ENCODE measurements at regions not wholly inside any gene's neighbourhood (a gene's known extent, or its start where the extent isn't known, plus 50 kb on each side); places are given as distances from the start of the nearest gene placed in this dataset.

DNA sequence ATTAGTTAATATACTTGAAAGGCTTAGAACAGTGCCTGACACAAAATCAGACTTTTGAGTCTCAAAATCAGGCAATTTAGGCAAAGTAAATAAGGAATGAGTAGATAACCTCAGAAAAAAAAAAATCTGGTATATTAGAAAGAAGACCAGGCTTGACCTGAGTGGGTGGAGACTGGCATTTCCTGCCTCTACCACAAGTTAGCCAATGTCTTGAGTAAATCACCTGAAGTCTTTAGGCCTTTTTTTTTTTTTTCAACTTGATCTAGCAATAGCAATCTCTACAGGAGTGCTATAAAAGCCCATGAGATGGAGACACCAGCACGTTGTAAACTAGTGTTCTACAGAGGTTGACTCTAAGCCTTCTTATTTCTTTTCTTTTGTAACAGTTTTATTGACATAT is 104.2 kb upstream of the RASEF start:
- Histone ChIP-seq H3K9me3 (replicated peaks in 1 of 11) (peaks cover 5 to 24% (median 16%) of the 10 kb centered on the region in 11 experiments; a peak in 17 of 22 replicates), H4K20me1 (no peaks in the 10 kb centered on the region), H3K27me3 (no peaks in the 10 kb centered on the region), H3K9ac (no peak overlapping the region), H3K4me1 (peaks cover 7 to 37% (median 25%) of the 10 kb centered on the region in 10 experiments; a peak in 19 of 20 replicates), H3K4me3 (no peak overlapping the region), H3K36me3 (no peaks in the 10 kb centered on the region), H3K4me2 (peak overlapping the region in 10 of 11 experiments; percentile 5 to 43 (median 24); a peak in 11 of 22 replicates), H3K27ac (peak overlapping the region in 2 of 11 experiments; percentile 9 to 13; a peak in 1 of 22 replicates)
- TF ChIP-seq Cebpa-rat (IDR thresholded peaks at IDR 0.05) = no peak

- TF ChIP-seq Cebpa-rat (IDR thresholded peaks at IDR 0.05) = no peak
- Histone ChIP-seq H4K20me1 (no peaks in the 10 kb centered on the region), H3K9me3 (replicated peaks in 1 of 11) (peaks cover 11 to 30% (median 23%) of the 10 kb centered on the region in 11 experiments), H3K27ac (peak overlapping the region in 2 of 11 experiments; percentile 9 to 13; a peak in 2 of 22 replicates), H3K27me3 (no peaks in the 10 kb centered on the region), H3K4me2 (peak overlapping the region in 9 of 11 experiments; percentile 5 to 43 (median 27); a peak in 11 of 22 replicates), H3K4me1 (peaks cover 7 to 37% (median 25%) of the 10 kb centered on the region in 10 experiments; a peak in 19 of 20 replicates), H3K9ac (no peak overlapping the region), H3K4me3 (no peak overlapping the region), H3K36me3 (no peaks in the 10 kb centered on the region)
Measured at GRCh38 chr9:83166372-83166771, 103.4 kb upstream of the RASEF start.

DNA sequence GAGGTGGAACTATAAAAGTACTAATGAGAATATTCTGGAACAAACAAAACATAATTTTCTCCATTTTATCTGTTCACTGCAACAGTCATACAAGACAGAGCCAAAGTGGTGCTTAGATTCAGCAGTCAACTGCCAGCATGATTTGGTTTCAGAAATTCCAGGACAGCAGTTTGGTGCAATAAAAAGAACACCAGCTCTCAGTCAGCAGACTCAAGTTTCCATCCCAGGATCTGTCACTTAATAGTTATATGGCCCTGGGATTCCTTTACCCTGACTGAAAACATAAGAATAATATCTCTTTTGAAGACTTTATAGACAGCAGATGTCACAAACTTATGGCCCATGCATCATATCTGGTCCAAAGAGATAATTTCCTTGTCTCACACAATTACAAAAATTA is 92.8 kb upstream of the RASEF start:
- Histone ChIP-seq H3K27ac (no peak overlapping the region), H3K9me3 (replicated peaks in 1 of 11) (peaks cover 6 to 12% (median 12%) of the 10 kb centered on the region in 11 experiments; a peak in 21 of 22 replicates), H3K4me2 (no peak overlapping the region), H3K27me3 (no peaks in the 10 kb centered on the region), H3K4me1 (no peaks in the 10 kb centered on the region), H3K9ac (no peak overlapping the region), H4K20me1 (no peaks in the 10 kb centered on the region), H3K36me3 (no peaks in the 10 kb centered on the region), H3K4me3 (no peak overlapping the region)
- TF ChIP-seq Cebpa-rat (IDR thresholded peaks at IDR 0.05) = no peak

DNA sequence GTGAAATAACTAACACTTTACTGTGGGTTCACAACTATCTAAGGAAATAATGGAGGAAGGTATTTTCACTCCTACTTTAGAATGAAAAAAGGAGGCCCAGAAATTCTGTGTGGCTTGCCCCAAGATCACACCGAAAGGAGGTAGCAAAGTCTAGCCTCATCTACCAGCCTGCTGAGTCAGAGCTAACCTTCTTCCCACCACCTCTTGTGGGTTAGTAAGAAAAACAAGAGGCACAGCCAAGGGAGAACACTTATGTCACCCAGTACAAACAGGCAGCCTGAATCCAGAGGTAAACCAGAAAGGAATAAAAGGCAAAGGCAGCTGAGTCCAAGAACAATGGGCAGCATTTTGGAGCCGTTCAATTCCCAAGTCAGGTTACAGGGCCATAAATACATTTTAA is 91.9 kb upstream of the RASEF start:
- H3K36me3 ChIP-seq = no peaks in the 10 kb centered on the region
- no peak overlapping the region for H3K9ac ChIP-seq
- H4K20me1 ChIP-seq = no peaks in the 10 kb centered on the region
- no peaks in the 10 kb centered on the region for H3K4me1 ChIP-seq
- no peaks in the 10 kb centered on the region for H3K27me3 ChIP-seq
- H3K4me3 ChIP-seq = no peak overlapping the region
- H3K9me3 ChIP-seq (replicated peaks in 1 of 11) = peaks cover 0 to 3% (median 3%) of the 10 kb centered on the region in 11 experiments; a peak in 8 of 22 replicates
- H3K27ac ChIP-seq = no peak overlapping the region
- H3K4me2 ChIP-seq = no peak overlapping the region
- TF ChIP-seq Cebpa-rat (IDR thresholded peaks at IDR 0.05) = no peak

- no peak for TF ChIP-seq Cebpa-rat (IDR thresholded peaks at IDR 0.05)
- Histone ChIP-seq H3K4me1 (no peaks in the 10 kb centered on the region), H3K36me3 (no peaks in the 10 kb centered on the region), H3K4me2 (no peak overlapping the region), H3K9ac (no peak overlapping the region), H3K27me3 (no peaks in the 10 kb centered on the region), H3K4me3 (no peak overlapping the region), H4K20me1 (no peaks in the 10 kb centered on the region), H3K9me3 (replicated peaks in 1 of 11) (no peaks in the 10 kb centered on the region), H3K27ac (no peak overlapping the region)
Measured at GRCh38 chr9:83154087-83154736, 91.3 kb upstream of the RASEF start.

DNA sequence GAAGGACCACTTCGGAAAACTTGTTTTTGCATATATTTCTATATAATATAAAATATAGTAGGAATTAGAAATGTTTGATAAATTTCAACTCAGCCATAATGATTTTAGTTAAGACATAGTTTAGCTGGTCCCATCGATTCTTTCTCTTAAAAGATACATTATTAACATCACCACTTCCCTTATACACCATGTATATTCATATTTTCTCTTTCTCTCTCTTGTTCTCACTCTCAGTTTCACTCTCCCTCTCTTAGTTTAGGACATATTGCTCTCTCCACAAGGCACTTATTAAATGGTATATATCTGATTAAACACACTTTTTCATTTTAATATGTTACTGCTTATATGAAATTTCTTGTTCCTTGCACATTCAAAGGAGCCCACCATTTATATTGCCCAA is 90.1 kb upstream of the RASEF start:
- H3K36me3 ChIP-seq = no peaks in the 10 kb centered on the region
- H3K4me1 ChIP-seq = no peaks in the 10 kb centered on the region
- H4K20me1 ChIP-seq = no peaks in the 10 kb centered on the region
- H3K27me3 ChIP-seq = no peaks in the 10 kb centered on the region
- no peak overlapping the region for H3K4me3 ChIP-seq
- H3K27ac ChIP-seq = no peak overlapping the region
- 0 out of 22 replicates have a peak, but pooled peaks cover 0 to 3% (median 0%) of the 10 kb centered on the region in 11 experiments for H3K9me3 ChIP-seq (replicated peaks in 1 of 11)
- H3K4me2 ChIP-seq = no peak overlapping the region
- TF ChIP-seq Cebpa-rat (IDR thresholded peaks at IDR 0.05) = no peak
- no peak overlapping the region for H3K9ac ChIP-seq

DNA sequence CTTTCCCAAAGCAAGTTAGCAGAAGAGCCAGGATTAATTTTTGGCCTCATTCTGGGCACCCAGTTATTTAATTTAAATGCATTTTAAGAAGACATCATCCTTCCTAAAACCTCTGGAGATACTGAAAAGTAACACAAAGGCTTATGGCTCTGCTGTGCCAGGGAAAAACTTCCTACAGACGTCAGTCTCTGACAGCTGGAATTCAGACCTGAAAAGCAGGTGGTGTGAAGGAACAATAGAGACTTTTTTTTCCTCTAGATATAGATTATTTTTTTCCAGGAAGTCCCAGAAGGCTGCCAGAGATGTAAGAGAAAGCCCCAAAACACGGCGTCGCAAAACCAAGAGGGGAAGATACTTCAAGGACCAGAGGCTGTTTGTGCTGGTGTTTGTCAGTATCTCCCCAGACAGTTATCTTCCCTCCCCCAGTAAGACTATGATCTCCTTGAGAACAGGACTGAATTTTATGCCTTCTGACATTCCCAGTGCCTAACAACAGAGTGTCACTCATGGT is 88.7 kb upstream of the RASEF start:
- H3K4me2 ChIP-seq = no peak overlapping the region
- no peaks in the 10 kb centered on the region for H3K27me3 ChIP-seq
- H3K9me3 ChIP-seq (replicated peaks in 1 of 11) = peaks cover 0 to 11% (median 3%) of the 10 kb centered on the region in 11 experiments; a peak in 5 of 22 replicates
- H4K20me1 ChIP-seq = no peaks in the 10 kb centered on the region
- H3K4me1 ChIP-seq = no peaks in the 10 kb centered on the region
- no peak for TF ChIP-seq Cebpa-rat (IDR thresholded peaks at IDR 0.05)
- no peaks in the 10 kb centered on the region for H3K36me3 ChIP-seq
- no peak overlapping the region for H3K4me3 ChIP-seq
- no peak overlapping the region for H3K27ac ChIP-seq
- no peak overlapping the region for H3K9ac ChIP-seq

- Histone ChIP-seq H4K20me1 (no peaks in the 10 kb centered on the region), H3K4me1 (no peaks in the 10 kb centered on the region), H3K4me3 (no peak overlapping the region), H3K27ac (no peak overlapping the region), H3K27me3 (no peaks in the 10 kb centered on the region), H3K9me3 (replicated peaks in 1 of 11) (peaks cover 0 to 11% (median 3%) of the 10 kb centered on the region in 11 experiments; a peak in 5 of 22 replicates), H3K4me2 (no peak overlapping the region), H3K9ac (no peak overlapping the region), H3K36me3 (no peaks in the 10 kb centered on the region)
- no peak for TF ChIP-seq Cebpa-rat (IDR thresholded peaks at IDR 0.05)
Measured at GRCh38 chr9:83147315-83148149, 84.6 kb upstream of the RASEF start.

DNA sequence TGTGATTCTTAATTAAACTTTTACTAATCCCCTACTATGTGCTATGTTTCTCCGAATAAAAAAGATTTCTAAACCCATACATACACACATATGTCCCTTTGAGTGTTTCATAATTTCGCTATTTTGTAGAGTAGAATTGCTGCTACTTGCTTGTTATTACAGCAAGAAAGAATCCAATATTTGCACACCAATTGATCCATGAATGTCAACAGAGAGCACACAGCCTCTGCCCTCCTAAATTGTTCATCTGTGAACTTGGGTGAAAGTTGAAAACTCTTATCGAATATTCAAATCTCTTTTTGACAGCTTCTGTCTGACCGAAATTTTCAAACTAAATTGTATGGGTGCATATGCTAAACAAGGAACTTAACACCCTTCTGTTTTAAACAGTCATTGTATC is 83.4 kb upstream of the RASEF start:
- Histone ChIP-seq H3K36me3 (no peaks in the 10 kb centered on the region), H3K9me3 (replicated peaks in 1 of 11) (peaks cover 0 to 11% (median 3%) of the 10 kb centered on the region in 11 experiments; a peak in 5 of 22 replicates), H3K27me3 (no peaks in the 10 kb centered on the region), H3K9ac (no peak overlapping the region), H3K27ac (no peak overlapping the region), H3K4me2 (no peak overlapping the region), H3K4me3 (no peak overlapping the region), H4K20me1 (no peaks in the 10 kb centered on the region), H3K4me1 (no peaks in the 10 kb centered on the region)
- no peak for TF ChIP-seq Cebpa-rat (IDR thresholded peaks at IDR 0.05)

Measured in BLaER1 treated with 17β-estradiol and CSF1 and Interleukin-3, amounts not matched to agents 10 nM and 100 nM (cell line).